ENCODE measurements at regions not wholly inside any gene's neighbourhood (a gene's known extent, or its start where the extent isn't known, plus 50 kb on each side); places are given as distances from the start of the nearest gene placed in this dataset.

GRCh38 chr4:1563241-1563640, 120.9 kb downstream of the FAM53A start:
- TF ChIP-seq CTCF (IDR thresholded peaks at IDR 0.05) (no peak), POLR2A (IDR thresholded peaks at IDR 0.05) (no peak)

Measured in uterus (tissue), 2 donors.